Activated T-helper 1 cell treated with anti-CD3 and anti-CD28 coated beads, Interleukin-2, amount 50 U/mL, for 16 hours (primary cell): ENCODE measurements at regions not wholly inside any gene's neighbourhood (a gene's known extent, or its start where the extent isn't known, plus 50 kb on each side); places are given as distances from the start of the nearest gene placed in this dataset.

Experiments used
- DNase-seq, 2 donors: peaks; one replicate each; pipeline ENCODE4 v3.0.0-alpha.2; 2020; ENCODE audit warnings: low read depth in 1 of 2, low spot score in 1 of 2

DNA sequence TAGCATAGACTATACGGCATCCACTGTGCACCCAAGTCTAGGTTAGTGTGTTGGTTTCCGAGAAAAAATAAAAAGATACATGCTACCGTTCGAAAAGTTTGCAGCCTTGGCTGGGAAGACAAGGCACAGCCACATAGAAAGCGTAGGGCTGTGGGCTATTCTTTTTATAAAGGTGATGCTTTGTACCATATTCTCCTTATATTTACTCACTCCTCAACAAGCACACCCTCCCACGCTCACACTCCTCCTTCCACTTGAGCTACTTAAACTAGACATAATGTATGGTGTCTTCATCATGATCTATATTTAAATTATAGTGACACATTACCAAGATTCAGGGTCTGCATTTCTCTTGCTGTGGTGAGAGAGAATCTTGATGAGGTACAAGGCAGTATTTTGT, 1416.5 kb downstream of the AACS start:
- no peak for DNase-seq

DNA sequence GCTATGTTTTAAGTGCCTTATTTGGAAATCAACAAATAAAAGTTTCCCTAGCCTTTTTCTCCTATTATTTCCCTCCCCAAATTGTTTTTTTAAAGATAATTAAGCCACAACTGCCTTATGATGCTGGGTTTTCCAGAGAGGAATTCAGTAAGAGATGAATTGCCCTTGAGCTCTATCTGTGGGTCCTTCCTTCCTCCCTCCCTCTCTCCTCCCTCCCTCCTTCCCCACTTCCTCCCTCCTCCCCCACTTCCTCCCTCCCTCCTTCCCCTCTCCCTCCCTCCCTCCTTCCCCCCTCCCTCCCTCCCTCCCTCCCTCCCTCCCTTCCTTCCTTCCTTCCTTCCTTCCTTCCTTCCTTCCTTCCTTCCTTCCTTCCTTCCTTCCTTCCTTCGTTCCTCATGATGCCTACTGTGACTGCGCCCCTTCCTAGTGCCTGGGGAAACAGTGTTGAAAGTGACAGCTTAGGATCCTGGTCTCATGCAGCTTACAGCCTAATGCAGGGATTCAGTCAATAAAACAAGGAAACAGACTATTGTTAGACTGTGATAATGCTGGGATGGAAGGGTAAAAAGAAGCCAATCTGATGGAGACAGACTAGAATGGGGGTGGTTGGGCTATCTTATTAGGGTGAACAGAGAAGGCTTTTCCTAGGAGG, 1417.1 kb downstream of the AACS start:
- no peak for DNase-seq

DNA sequence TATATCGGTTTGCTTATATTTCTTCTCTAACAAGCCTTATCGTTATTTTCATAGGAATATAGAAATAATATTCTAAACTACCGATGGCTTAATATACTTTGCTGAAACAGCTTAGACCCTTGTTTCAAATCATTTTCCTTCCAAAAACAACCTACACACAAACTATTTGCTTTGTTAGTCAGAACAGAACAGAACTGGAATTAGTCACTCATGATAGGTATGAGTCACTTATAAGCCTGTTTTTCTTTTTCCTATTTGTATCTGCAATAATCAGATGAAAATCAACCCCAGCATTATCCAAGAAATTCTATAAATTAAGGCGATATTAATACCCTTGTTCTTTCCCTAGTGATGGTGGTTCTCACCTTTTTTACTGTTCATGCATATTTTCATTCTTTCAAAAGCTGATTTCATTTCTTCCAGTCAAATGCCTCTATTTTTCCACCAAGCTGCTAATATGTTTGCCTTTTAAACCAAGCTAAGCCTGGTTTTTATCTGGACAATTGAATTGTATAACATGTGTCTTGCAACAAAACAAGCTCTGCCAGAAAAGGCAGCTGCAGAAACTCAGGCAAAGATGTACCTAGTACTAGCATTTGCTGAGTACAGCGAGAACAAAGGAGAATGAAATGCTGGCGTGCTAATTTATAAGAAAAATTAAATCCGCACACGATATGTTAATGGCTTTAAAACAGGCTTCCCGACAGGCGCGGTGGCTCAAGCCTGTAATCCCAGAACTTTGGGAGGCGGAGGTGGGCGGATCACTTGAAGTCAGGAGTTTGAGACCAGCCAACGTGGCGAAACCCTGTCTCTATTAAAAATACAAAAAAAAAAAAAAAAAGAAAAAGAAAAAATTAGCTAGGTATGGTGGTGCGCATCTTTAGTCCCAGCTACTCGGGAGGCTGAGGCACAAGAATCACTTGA, 1418.2 kb downstream of the AACS start:
- DNase-seq = no peak

DNA sequence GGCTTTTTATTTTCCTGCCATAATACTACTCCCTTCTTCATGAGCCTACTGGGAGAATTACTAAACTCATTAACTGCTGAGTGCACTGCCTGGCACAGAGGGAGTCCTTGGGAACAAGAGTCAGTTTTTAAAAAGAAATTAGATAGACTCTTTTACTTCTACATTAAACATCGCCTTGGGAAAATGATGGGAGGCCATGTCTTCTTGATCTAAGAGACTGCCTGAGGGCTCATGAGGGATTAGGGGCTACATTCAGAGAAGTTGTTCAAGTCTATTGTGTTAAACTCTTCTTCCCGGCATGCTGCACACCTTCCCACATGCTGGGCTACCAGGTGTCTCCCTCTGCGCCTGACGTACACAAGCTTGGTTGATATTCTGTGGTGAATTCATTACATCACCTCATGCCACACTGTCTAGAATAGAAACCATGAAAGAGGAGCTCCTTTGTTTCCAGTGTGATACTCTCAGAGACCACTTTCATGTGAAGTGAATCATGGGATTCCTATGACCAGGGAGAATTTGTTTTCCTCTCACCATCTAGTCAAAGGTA, 1422.3 kb downstream of the AACS start:
- no peak for DNase-seq

DNA sequence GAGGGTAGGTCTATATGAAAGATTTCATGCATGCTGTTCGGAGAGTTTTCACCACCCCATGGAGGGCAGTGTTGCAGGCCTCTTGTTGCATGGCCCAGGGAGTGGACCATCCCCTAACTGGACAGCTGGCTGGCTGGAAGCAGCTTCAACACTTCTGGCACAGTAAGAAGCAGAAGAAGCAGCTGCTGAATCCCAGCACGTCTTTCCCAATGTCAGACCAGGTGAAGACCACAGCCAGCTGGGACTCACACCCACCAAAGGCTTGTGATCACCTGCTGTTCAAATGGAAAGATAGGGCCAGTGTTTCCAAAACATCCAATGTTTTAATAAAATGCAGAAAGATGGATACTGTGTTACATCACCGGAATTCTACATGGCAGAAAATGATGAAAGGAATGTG, 1423.6 kb downstream of the AACS start:
- DNase-seq = no peak

DNA sequence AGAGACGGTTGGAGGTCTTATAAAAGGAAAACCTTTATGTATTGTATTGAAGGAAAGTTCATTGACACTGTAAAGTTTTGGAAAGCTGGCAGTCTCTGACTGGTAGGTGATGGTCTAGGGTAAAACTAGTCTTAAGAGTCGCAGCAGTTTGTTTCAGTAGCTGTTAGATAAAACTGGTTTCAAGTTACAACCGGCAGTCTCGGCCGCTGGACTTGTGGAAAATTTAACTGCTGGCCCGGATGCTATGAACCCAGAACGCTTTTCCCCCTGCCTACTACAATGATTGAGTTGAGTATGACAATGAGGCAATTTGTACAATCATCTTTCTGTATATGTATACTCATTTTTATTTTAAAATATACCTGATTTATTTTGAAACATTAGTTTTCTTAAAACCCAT, 1426.9 kb downstream of the AACS start:
- no peak for DNase-seq

DNA sequence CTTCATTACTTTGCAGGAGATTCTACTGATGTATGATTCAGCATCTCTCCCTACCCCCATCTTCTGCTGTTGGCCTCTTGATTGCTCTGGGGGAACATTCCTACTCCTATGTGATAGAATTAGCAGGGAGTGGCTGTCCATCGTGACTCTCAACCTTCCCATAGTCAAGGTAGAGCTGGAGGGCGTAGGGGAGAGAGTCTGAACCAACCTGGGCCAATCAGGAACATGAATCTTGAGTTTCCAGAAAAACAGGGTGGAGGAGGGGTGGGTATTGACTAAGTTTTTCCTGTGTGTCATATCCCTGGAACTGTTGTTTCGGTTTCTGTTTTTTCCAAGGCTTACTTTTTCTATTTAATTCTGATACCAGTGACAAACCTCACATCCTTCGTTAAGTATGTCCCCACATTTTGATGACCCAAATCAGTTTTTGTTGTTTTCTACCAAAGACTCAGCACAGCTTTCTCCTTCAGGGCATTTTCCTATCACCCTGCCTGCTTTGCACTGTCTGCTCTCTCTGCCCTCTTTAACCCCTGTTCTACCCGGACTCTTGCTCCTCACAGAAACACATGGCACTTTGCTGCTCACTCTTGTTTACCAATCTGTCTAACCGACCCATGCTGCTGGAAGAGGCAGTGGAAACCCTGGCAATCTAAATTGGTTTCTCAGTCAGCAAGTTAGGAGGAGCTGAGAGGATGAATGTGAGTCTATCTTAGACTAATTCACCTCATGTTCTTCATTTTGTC, 1428.3 kb downstream of the AACS start:
- no peak for DNase-seq

DNA sequence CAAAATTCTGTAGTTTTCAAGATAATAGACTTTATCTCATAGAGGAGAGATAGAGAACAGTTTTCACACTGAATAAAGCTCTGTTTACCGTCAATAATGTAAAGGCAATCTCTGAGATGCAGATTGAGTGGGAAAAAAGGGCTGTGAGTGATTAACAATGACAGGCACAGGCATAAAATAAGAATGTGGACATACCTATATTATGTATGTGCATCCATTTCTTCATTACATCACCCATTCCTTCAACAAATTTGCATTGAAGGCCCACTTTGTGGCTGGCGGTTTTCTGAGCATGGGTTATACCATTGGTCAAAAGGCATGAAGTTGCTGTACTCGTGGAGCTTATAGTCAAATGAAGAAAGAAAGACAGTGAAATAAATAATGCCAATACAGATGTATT, 1431.0 kb downstream of the AACS start:
- no peak for DNase-seq

DNA sequence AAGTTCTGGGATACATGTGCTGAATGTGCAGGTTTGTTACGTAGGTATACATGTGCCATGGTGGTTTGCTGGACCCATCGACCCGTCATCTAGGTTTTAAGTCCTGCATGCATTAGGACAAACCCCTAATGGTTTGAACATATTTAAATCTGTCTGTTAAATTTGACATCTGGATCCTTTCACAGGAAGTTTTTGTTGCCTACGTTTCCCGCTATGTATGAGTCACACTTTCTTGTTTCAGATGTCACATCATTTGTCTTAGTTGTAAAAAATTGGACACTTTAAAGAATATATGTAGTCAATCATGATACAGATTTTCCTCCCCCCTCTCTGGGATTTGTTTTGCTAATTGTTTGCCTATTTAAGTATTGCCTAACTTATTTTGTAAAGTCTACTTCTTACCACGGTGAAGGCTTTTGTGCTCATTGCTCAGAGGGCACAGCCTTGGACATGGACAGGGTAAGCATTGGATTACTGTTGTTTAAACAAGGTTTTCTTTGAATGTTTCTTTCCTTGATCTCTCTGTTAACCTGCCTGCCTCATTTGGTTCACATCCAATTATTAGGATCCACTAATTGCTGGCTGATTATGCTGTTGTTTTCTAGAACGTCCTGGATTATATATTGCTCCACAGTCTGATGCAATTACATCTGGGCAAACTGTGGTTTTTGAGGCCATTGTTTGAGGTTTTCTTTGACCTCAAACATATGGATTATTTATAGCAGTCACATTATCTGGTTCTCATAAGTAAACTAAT, 1441.4 kb downstream of the AACS start:
- no peak for DNase-seq

DNA sequence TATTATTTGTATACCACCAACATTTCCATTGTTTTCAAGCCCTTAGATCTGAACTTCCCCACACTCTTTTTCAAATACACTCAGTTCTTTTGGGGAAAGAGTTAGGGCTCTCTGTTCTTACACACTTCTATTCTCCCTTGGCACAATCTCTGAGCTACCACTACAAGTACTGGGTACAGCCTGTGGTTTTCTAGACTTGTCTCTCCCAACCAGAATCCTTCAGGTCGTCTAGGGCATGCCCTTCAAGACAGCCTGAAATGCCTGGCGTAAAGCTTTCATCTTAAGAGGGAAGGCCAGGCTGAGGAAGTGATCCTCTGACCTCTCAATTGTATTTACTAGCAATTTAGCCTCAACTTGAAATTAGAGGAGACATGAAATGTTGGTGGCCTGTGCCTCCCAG, 1442.0 kb downstream of the AACS start:
- no peak for DNase-seq

DNA sequence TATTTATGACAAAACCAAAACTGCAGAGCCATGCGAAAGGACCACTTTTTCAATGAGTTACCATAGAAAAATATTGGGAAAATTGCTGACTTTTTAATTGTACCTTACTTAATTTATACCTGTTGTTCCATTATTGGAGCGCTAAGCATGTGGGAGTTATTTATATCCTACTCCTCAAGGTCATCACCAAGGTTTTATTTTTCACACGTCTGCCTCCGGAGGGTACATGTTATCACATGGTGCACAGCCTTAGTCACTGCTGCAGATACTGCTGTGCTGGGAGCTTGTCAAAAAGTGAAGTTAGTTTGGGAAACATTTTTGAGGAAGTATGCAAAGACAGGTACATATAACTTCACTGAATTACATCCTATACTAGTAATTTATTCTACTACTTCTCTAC, 1444.3 kb downstream of the AACS start:
- DNase-seq = no peak

DNA sequence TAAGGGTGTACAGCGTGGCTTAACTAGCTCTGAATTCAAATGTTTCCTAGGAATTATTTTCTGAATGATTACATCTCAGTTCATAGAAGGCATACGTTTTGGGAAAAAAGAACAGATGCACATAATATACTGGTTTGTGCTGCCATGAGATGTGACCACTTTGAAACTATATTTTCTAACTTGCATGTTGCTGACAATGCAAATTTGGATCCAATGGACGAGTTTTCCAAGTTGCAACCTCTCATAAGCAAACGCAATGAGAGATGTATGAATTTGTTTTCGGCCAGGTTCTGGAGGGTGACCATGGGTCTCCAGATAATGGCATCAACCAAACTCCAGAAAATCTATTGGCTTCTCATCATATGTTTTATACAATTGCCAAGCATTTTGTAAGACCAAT, 1445.4 kb downstream of the AACS start:
- no peak for DNase-seq

DNA sequence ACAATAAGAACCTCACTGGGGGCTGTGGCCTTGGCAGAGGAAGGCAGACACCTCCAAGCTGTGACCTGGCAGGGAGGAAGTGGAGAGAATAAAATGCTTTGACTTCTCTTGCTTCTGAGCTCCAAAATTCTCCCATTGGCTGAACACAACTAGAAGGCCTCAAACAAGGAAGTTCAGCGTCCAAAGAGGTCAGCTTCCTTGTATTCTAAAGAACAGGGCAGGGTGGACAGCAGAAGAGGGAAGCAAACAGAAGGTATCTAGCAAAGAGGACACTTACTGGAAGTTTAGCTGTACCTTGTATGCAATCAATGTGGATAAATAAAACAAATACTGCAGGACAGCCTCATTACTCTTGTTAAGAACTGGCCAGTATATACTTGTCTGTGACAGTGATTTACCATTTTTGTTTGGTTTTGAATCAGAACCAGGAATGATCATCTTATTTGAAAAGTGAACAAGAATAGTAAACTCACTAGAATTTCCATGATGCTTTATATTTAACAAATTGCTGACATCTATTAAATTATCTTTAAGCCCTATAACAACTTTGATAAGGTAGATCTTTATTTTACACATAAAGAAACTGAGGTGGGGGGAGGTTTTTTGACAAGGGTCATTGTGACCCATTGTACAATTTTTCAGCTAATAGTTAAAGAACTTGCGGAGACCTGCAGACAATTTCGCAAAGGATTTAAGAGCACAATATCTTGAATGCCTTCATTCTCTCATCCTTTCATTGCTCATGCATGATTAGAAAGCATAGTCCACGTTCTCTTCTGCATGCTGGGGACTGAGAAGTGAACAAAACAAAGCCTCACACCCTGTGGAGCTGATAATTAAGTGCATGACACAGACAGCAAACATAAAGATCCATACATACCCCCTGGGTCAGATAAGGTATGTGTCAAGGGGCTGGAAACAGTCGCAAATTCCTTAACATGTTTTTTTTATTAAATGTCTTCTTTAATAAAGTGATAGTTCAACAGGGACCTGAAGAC, 1448.0 kb downstream of the AACS start:
- no peak for DNase-seq

DNA sequence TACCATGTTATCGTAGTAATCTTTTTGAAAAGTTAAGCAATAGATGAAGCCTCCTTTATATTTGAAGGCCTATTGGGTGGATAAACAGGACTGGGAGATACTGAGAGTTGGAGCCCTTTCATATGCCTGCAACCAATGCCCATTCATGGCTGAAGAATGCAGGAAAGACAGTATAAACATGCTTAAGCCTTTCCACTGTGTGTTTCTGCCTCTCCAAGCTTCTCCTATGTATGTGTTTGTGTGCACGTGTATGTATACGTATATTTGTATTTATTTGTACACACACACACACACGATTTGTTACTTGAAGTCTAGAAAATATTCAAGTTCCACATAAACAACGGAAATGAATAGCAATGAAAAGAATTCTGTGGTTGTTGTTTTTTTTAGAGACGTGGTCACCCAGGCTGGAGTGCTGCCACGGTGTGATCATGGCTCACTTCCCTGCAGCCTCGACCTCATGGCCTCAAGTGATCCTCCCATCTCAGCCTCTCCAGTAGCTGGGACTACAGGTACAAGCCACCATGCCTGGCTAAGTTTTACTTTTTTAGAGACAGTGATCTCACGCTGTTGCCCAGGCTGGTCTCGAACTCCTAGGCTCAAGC, 1453.5 kb downstream of the AACS start:
- DNase-seq = no peak

DNA sequence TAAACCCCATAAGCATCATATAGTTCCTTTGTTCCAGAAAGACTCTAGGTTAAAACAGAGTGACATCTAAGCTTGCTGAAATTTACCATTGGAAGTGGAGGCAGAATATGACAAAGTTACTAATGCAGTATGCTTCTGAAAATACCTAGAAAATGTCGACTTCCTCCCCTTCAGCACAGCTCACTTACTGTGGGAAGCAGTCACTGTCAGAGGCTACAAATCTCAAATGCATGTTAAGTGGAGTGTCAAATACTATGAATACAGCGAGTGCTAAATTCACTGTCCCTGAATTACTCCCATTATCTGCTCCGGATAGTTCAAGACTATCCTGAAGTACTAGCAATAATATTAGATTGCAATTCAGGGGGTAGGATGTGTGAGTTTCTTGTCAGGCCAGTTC, 1454.6 kb downstream of the AACS start:
- DNase-seq = no peak

DNA sequence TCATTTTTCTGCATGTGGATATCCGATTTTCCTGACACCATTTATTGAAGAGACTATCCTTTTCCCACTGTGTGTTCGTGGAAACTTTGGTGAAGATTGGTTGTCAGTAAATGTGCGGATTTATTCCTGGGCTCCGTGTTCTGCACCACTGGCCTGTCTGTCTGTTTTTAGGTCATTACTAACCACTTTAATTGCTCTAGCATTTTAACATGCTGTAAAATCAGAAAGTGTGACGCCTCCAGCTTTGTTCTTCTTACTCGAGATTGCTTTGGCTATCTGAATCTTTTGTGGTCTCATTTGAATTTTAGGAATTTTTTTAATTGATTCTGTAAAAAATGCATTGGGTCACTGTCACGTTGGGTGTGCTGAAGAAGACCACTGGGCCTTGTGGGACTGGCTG, 1458.7 kb downstream of the AACS start:
- no peak for DNase-seq

DNA sequence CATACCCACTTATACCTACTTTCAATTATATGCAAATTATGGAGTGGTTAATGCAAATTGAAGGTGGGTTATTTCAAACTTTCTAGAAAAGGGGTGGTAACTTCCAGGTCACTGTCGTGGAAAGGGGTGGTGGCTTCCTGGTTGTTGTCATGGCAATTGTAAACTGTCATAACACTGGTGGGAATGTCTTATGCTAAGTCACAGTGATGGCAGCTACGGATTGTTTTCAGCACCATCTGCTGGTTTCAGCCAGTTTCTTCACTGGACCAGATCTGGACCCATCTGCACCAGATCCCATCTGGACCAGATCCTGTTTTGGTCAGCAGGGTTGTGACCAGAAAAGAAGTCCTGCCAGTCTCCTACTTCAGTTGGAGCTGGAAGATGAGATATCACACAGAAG, 1469.3 kb downstream of the AACS start:
- DNase-seq = no peak

DNA sequence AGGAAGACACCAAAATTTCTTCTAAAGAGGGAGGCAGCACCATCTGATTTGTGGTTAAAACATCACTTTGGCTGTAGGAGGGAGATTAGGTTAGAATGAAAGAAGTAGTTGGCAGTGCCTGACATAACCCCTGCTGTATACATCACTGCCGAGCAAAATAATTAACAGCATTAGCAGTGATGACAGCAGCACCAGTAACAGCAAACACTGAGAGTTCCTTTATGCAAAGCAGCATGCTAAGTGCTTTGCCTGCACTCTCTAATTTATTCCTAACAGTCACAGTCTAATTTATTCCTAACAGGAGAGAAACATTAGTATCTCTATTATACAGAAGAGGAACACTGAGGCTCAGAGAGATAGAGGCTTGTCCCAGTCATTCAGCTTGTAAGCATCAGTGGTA, 1469.7 kb downstream of the AACS start:
- DNase-seq = no peak

DNA sequence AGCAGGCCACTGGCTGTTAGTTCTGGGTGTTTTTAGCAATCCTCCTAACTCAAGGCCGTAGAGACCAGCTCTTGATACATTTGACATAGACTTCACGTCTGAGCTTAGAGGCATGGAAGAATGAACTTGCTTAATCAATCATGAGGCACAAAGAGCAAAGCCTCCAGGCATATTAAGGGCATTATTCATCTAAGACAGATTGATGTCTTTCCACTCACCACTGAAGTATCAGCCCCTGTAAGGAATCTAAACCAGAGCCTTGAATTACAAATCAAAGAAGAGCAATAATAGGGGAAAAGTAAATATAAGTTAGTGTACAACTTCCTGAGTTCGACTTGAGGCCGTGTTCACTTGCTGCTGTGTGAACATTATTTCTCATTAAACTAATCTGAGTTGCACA, 1470.7 kb downstream of the AACS start:
- no peak for DNase-seq
